ENCODE measurements at regions not wholly inside any gene's neighbourhood (a gene's known extent, or its start where the extent isn't known, plus 50 kb on each side); places are given as distances from the start of the nearest gene placed in this dataset.

GRCh38 chr10:100653957-100654781, 91.2 kb upstream of the PAX2 start:
- TF ChIP-seq CTCF (IDR thresholded peaks at IDR 0.05): no peak
- no peak for TF ChIP-seq POLR2AphosphoS5 (IDR thresholded peaks at IDR 0.05)
- no peak for TF ChIP-seq EP300 (IDR thresholded peaks at IDR 0.05)
- TF ChIP-seq POLR2A (IDR thresholded peaks at IDR 0.05): no peak
